SKM-1 treated with dmso at 0.1 percent for 144 hours (cell line): ENCODE measurements at regions not wholly inside any gene's neighbourhood (a gene's known extent, or its start where the extent isn't known, plus 50 kb on each side); places are given as distances from the start of the nearest gene placed in this dataset.
A peak's percentile ranks its signal among the peaks of the same experiment; 100 is the strongest.
"Not testable (repeated sequence)": the region's sequence is repeated elsewhere in the genome, so short reads cannot be mapped to it uniquely, and the experiment has no call there.

Experiments
- DNase-seq: peaks from one replicate; lab custom pipeline; 2025; ENCODE audit not compliant: unreplicated experiment; lab: John Stamatoyannopoulos, UW

GRCh38 chr7:95863-96260 is 96.5 kb upstream of the FAM20C start:
- DNase-seq = no peak

GRCh38 chr7:96861-97260 is 95.5 kb upstream of the FAM20C start:
- DNase-seq = no peak

- no peak for DNase-seq
Observed at GRCh38 chr7:97310-97841, 95.0 kb upstream of the FAM20C start.

- no peak for DNase-seq
Observed at GRCh38 chr7:101146-102046, 91.0 kb upstream of the FAM20C start.

DNA sequence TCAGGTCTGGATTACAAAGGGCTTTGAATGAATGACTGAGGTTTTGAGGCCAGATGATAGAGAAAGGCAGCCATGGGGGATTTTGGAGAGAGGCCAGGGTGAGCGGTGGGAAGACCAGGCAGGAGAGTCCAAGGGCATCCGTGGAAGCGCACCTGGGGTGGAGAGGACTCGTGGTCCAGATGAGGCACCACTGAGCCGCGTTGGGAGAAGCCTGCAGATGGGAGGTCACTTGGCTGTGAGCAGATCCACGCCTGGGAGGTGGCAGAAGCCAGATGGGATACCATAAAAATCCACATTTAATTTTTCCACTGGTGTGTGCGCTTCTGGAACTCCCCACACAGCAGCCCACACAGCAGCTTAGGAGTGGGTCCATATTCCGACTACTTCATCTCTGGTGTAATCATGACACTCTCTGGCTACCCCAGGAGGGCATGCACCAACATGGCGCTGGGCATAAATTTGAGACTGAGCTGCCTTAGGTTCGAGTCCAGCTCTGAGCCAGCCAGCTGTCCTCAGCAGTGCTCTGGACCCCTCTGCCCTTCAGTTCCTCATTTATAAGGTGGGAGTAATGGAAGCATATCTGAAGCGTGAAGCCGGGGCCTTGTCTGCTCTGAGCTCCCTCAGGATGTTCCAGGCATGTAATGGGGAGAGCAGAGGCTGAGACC is 90.2 kb upstream of the FAM20C start:
- DNase-seq = no peak

- no peak for DNase-seq
Observed at GRCh38 chr7:102721-103120, 89.7 kb upstream of the FAM20C start.

GRCh38 chr7:103981-104380 is 88.4 kb upstream of the FAM20C start:
- DNase-seq = not testable (repeated sequence)

DNA sequence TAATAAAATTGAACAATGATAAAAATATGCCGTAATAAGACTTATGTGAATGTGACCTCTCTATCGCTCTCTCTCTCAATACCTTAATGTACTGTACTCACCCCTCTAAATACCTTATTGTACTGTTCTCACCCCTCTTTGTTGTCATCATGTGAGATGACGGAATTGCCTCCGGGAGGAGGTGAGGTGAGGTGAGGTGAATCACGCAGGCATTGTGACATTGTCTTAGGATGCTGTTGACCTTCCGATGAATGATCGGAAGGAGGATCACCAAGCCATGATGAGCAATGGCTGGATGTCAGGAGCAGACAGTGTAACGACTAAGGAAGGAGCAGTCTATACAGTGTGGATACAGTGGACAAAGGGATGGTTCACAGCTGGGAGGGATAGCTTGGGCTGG is 87.4 kb upstream of the FAM20C start:
- DNase-seq = no peak

- no peak for DNase-seq
Observed at GRCh38 chr7:106356-106755, 86.0 kb upstream of the FAM20C start.

GRCh38 chr7:107233-107632 is 85.1 kb upstream of the FAM20C start:
- no peak for DNase-seq

DNA sequence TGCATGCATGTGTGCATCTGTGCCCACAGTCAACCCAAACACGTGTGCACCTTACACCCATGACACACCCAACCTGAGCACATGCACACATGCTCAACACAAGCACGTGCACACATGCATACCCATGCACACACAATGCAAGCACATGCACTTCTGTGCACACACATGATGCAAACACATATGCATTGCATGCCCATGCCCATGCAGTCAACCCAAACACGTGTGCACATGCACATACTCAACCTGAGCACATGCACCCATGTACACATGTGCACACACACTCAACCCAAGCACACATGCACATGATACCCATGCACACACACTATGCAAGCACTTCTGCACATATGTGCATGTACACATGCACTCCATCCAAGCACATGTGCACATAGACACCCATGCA is 84.5 kb upstream of the FAM20C start:
- no peak for DNase-seq

- DNase-seq = no peak
Observed at GRCh38 chr7:109094-109493, 83.3 kb upstream of the FAM20C start.

- no peak for DNase-seq
Observed at GRCh38 chr7:109898-110556, 82.3 kb upstream of the FAM20C start.

- DNase-seq = no peak
Observed at GRCh38 chr7:110557-111232, 81.7 kb upstream of the FAM20C start.

GRCh38 chr7:111591-111990 is 80.8 kb upstream of the FAM20C start:
- DNase-seq = no peak

GRCh38 chr7:112881-113280 is 79.5 kb upstream of the FAM20C start:
- DNase-seq = peak; percentile 56

GRCh38 chr7:115274-115911 is 77.0 kb upstream of the FAM20C start:
- DNase-seq = peak; percentile 98

- no peak for DNase-seq
Observed at GRCh38 chr7:116188-116981, 76.0 kb upstream of the FAM20C start.

DNA sequence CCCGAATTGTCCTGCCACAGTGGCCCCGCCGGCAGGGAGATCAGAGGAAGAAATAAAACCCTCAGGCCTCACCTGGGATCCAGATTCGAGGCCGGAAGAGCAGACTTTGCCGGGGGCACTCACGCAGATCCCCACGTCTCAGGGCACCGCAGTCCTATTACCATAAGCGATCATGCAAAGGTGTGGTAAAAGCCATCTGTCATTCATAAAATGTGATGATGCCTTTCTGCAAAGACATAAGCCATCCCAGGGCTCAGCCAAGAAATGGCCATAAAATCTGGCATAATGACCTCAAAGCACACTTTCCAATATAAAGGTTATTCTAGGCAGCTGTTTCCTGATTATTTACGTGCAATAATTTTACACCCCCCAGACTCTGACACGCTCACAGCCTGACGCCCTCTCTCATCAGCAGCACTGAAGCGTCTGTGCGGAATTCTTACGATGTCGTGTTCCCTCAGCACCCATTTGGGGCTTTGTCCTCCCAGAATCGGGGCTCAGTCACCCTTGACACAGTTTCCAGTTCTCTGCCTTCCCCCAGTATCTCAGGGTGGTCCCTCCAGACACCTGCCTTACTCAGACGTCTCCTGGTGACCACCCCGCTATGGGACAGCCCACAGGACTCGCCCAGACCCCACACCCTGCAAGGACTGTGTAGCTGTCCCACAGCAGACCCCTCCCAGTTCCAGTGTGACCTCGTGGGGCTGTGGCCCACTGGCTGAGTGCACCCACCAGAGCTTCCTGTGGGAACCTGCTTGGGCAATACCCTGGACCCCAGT is 74.3 kb upstream of the FAM20C start:
- no peak for DNase-seq
